ACHN (cell line): ENCODE measurements at regions not wholly inside any gene's neighbourhood (a gene's known extent, or its start where the extent isn't known, plus 50 kb on each side); places are given as distances from the start of the nearest gene placed in this dataset.

Source experiments
- DNase-seq: peaks from one replicate; pipeline ENCODE4 v3.0.0-alpha.2; 2015
- in situ Hi-C: cut with HindIII; loops from 2 replicates; pipeline ENCODE4 v1.10.0; 2017; ENCODE audit warnings: low sequenced_read_pairs, low pct_ligation_motif_present, low pct_unique_long_range_greater_than_20kb

DNA sequence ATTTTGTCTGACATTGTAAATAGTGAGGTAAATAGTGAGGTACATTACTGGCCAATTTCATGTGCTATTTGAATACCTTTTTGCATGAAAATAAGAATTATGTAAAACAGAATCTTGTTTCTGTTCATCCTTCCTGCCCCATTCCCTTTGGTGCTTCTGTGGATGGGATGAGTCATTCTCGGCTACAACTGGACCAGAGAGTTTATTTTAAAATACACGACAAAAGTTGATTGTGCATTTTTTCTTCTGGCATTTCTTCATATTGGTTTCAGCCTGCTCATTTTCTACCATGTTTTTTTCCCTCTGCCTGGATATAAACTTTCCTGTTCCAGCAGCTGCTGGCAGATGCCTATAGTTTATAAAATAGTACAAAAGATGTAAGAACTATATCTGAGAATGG lies 107.5 kb downstream of the CYSLTR2 start:
- in situ Hi-C loops: no loop called here
- no peak for DNase-seq

DNA sequence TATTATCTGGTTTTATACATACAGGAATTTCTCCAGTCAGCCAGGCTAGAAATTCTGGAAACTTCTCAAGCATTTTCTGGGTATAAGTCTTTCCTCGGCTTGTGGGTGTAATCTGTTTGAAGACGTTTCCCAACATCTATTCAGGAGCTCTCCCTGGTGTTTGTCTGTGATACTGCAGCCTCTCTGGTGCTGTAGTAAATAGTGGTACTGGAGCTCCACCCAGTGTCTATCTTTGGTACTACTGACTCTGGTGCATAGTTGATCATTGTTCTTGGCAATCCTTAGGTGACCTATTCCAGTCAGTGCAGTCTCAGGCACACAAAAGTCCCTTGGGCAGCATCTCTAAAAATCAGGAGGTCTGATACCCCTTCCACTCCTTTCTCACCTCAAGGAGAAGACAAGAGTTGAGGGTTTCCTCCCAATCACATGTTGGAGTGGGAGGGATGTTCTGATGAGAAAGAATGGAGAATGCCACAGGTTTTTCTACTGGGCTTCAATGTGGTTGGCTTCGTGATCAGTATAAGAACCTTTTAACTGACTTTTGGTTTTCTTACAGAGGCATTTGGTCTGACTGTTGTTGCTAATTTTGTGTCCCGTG lies 115.5 kb downstream of the CYSLTR2 start:
- in situ Hi-C loops: no loop called here
- peak; percentile 81 for DNase-seq

DNA sequence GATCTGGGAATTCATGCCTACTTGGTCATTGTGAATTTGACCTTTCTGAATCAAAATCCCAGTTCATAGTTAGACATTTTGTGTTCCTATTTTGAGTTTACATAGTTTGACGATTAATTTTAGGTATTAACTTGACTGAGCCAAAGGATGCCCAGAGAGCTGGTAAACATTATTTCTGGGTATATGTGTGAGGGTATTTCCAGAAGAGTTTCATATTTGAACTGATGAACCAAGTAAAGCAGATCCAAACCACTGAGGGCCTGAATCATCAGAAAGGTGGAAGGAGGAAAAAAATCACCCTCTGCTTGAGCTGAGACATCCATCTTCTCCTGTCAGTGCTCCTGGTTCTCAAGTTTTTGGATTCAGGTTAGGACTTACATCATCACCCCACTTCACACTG lies 116.6 kb downstream of the CYSLTR2 start:
- in situ Hi-C loops: no loop called here
- no peak for DNase-seq

DNA sequence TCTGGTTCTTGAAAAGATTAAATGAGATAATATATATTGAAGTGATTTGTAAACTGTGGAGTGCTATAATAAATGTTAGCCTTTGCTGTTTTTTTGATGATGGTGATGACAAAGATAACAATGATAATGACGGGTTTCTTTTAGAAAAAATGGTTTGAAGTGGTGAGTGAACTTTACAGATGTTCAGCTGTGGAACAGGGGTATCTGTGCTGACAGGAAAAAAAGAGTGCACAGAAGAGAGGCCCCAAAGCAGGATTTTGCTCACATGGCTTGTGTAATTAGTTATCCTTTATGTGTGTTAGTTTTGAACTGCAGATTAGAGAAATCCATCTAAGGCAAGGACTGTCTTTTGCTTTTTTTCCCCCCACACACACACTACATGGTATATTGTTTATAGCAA lies 119.2 kb downstream of the CYSLTR2 start:
- DNase-seq: no peak
- in situ Hi-C loops: no loop called here

DNA sequence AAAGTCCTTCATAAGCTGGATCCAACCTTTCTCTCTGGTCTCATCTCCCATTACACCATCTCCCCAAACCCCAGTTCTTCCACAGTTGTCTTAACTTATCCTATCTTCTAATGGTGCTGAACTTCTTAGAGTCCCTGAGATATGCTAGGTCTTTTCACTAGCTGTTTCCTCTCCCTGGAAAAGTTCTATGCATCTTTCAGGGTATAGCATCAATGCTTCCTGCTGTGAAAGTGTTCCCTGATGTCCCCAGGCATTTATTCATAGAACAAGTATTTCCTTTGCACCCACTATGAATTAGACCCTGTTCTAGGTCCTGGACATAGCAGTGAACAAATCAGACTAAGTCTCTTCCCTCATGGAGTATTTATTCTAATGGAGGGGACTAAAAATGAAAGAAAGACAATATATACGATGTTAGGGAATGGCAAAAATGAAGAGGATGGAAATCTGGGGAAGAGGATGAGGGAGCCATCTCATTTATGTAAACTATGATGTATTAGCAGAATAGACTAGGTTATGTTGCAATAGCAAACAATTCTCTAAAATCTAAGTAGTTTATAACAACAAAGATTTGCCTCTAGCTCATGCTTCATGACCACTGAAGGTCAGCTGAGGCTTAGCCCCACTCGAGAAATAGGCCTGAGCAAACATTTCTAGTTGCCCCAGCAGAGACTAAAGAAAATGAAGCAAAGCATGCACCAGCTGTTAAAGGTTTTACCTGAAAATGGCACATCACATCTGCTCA lies 120.0 kb downstream of the CYSLTR2 start:
- in situ Hi-C loops: no loop called here
- no peak for DNase-seq

DNA sequence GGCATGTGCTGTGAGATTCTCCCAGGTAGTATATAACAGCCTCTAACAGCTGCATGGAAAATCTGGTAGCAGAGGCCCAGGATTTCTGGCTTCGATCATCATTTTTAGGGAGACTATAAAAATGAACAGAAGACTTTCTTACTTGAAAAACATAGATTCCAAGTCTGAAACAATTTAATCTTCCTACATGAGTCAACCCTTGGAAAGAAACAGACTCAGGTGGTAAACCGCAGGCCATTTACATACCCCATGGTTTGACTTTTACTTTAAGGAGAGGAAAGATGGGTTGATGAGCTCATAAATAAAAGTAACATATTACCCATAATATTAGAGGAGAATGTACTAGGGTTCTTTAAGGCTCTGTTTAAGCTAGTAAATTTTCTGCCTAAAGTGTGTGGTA lies 121.6 kb downstream of the CYSLTR2 start:
- in situ Hi-C loops: no loop called here

DNA sequence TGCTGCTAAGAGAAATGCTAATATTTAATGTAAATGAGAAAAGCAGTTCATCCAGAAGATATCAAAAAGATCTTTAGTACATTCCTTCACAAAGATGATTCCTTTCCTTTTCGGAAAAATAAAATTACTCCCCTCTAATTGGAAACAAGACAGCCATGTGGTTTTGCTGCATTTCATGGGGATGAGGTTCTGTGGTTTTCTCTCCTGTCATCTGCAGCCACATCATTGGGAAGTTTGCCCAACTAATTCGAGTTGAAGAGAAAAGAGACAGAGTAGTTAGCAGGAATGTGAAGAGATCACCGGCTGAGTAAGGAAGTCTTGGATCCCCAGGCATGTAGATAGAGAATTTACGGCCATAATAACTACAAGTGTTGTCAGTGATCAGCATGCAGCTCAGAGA lies 122.1 kb downstream of the CYSLTR2 start:
- in situ Hi-C loops: no loop called here
- DNase-seq: peak; percentile 6

More for the DNA sequence above, 121.6 kb downstream of the CYSLTR2 start:
- DNase-seq: no peak

DNA sequence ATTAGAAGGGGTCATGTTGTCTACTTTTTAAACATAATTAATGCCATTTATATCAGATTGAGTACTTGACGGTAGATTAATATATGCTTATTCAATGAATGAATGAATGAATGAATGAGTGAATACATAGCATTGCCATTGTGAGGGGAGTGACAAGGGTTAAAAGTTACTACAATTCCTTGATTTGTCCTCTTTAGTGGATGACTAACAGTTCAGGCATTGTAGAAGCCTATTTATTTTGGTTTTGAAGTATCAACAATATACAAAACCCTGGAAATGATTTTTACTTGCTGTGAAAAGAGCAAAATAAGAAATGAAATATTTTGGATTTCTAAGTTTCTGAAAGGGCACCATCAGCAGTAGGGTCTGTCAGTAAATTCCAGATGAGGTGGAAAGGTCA lies 122.7 kb downstream of the CYSLTR2 start:
- no peak for DNase-seq

DNA sequence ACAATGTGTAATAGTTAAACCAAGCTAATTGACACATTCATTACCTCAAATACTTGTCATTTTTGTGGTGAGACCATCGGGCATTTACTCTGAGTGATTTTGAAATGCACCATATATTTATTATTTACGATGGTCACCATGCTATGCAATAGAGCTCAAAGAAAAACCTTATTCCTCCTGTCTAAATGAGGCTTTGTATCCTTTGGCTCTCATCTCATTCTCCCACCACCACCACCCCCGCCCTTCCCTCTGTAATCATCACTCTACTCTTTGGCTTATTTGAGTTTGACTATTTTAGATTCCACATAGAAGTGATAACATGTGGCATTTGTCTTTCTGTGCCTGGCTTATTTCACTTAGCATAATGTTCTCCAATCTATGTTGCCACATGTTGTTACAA lies 124.9 kb downstream of the CYSLTR2 start:
- no peak for DNase-seq
- in situ Hi-C loops: no loop called here

More for the DNA sequence above, 122.7 kb downstream of the CYSLTR2 start:
- in situ Hi-C loops: no loop called here

DNA sequence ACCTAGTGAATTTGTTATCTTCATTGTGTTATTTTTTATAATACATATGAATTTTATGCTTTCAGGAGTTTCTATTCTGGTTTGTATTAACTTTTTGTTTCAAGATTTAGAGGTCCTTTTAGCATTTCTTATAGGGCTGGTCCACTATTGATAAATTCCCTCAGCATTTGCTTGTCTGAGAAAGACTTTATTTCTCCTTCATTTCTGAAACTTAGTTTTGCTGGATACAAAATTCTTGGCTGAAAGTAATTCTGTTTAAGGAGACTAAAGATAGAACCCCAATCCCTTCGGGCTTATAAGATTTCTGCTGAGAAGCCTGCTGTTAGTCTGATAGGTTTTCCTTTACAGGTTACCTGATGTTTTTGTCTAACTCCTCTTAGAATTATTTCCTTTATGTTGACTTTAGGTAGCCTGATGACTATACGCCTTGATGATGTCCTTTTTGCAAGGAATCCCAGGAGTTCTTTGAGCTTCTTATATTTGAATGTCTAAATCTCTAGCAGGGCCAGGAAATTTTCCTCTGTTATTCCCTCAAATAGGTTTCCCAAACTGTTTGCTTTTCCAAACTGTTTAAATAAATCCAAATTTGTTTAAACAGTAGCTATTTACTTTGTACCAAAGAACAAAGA lies 127.1 kb downstream of the CYSLTR2 start:
- in situ Hi-C loops: no loop called here
- no peak for DNase-seq

DNA sequence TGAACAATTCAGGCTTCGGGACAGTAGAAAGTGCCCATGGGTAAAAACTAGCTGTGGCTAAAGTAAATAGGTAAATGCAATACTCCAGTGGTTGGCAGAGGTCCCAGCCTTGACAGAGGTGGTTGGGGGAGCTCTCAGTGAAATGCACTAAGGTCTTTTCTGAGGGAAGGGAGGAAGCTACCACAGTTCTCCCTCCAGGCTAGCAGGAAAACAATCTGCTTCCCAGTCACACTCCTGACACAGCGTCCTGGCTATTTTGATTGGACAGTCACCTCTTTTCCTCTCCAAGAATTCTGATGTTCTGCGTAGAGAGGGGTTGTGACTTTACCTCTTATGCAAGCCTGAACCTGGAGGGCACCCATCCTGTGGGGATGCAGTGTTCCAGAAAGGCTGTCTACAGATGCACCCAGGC lies 128.7 kb downstream of the CYSLTR2 start:
- in situ Hi-C loops: no loop called here
- no peak for DNase-seq

DNA sequence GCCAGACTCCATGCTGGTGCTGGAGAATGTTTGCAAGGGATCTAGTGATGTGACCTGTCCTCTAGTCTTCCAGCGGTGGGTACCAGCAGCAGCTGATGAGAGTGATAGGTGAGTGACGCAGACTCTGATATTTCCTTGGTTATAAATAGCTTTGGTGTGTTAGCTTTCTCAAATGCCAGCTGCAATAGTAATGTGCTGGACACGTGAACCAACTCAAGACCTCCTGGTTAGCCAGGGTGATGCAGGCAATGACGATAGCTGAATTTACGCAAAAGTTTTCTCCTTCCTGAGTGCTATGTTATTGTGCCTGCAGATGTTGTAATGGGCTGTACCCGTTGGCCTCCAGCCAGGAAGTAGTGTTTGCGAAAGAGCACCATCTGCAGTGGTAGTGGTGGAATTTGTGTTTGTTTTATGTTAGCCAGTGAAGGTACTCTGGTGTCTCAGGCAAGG lies 129.5 kb downstream of the CYSLTR2 start:
- in situ Hi-C loops: no loop called here
- no peak for DNase-seq

DNA sequence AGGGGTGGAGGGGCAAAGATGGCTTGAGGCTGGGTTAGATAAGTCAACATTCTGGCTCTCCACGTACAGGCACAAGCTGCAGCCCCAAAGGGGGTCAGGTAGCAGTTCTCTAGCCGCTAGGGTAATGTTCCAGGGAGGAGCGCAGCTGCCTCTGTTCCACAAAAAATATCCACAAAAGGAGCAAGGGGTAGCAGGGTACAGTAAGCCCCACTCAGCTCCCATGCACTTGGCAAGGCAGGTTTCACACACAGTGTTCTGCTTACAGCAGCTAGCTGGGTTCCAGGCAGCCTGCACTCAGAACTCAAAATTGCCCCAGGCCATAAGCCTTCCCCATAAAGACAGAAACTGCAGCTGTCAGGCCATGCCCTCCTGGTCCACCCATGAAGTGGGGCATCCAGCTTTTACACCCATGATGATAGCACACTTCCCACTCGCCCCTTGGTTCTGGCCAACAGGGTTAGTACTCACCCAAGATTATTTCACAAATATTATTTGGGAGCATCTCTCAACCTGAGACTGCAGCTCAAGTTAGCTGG lies 130.0 kb downstream of the CYSLTR2 start:
- in situ Hi-C loops: no loop called here
- DNase-seq: no peak

DNA sequence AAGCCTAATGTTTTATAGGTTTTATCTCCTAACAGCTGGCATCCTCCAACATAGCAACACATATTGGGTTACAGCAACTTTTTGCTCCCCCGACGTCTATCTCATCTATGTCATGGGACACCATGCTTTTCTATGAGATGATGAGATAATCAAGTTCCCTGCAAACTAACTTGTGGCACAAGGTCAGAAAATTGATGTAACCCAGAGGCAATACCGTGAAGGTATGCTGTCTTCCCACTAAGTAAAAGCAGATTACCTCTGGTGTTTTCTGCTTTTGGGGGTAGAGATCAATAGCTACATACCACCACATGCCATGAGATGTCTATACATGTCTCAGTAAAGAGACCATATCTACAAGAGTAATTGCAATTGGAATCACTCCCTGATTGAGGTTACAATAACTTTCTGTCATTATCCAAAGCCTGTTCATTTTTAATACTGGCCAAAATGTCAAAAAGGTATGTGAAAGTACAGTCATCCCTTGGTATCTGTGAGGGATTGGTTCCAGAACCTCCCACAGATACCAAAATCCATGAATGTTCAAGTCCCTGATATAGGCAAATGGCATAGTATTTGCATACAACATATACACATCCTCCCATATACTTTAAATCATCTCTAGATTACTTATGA lies 131.3 kb downstream of the CYSLTR2 start:
- in situ Hi-C loops: no loop called here
- DNase-seq: no peak

DNA sequence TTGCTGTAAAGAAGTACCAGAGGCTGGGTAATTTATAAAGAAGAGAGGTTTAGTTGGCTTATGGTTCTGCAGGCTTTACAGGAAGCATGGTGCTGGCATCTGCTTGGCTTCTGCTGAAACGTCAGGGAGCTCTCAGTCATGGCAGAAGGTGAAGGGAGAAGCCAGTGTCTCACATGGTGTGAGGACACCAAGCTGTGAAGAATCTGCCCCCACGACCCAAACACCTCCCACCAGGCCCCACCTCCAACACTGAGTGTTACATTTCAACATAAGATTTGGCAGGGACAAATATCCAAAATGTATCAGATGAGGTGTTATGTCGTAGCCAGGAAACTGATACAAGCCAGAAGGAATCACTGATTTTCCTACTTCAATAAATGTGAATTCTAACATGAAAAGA lies 136.5 kb downstream of the CYSLTR2 start:
- in situ Hi-C loops: no loop called here
- DNase-seq: no peak

DNA sequence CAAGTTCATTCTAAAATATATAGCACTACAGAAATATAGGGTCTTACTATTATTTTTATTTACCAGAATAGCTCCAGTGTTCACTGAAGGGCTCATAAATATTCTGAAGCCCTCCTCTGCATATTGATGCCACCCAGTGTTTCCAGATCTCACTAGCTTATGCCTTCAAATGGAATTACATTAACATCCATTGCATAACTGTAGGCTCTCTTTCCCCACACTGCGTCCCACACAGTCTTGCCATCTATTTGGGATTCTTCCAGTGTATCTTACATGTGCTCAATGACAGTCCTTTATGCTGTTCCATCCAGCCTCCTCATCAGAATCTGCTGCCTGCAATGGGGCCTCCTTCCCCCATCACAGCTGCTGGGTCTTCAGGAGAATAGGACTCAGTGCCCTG lies 137.2 kb downstream of the CYSLTR2 start:
- in situ Hi-C loops: no loop called here
- no peak for DNase-seq

DNA sequence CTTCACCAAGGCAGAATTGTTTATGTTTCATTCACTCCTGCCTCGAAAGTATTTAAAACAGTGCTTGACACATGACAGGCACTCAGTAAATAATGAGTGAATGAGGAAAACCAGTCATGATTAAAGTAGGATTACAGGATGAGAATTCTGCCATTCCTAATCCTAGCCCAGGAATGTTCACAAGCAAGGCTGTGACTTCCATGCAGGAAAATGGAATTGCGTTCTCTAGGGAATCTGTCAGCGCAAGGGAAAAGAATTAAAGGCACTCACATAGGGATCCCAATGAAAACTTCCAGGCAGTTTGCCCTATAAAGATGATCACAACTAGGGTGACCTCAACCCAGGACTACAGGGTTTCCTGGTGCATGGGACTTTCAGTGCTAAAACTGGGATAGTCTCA lies 143.4 kb downstream of the CYSLTR2 start:
- DNase-seq: no peak
- in situ Hi-C loops: no loop called here

DNA sequence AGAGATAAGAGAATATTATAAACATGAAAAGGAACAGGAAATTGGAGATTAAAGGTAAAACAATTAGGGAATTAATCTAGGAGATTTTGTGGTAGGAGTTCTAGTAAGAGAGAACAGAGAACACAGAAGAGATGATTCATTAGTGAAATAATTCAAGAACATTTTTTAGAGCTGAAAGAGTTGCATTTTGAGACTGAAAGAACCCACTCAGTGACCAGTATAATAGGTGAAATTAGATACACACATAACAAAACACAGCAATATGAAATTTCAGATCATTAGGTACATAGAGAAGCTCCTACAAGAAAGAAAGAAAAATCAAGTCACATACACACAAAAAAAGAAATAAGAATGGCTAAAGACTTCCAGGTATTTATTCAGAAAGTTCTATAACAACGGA lies 144.0 kb downstream of the CYSLTR2 start:
- DNase-seq: no peak
- in situ Hi-C loops: no loop called here

DNA sequence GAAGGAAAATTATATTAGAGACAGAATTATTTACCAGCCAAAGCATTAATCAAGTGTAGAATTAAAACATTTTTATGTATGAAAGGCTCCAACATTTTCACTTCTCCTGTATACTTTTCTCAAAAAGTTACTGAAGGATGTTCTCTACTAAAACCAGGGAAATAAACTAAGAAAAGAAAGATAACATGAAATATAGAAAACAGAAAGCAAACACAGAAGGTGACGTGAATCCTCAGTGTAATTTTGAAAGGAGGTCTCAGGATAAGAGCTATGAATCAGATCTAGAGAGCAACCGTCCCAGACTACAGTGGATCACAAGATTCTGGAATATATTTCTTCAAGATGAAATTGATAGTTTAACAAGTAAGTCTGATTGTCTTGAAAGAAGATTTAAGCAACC lies 144.5 kb downstream of the CYSLTR2 start:
- DNase-seq: no peak
- in situ Hi-C loops: no loop called here
